ENCODE measurements at regions not wholly inside any gene's neighbourhood (a gene's known extent, or its start where the extent isn't known, plus 50 kb on each side); places are given as distances from the start of the nearest gene placed in this dataset.

GRCh38 chr14:82075566-82075965 is 541.9 kb upstream of the SEL1L start:
- TF ChIP-seq CTCF (conservative IDR thresholded peaks at IDR 0.05 in 1 of 2, IDR thresholded peaks at IDR 0.05 in 1 of 2; ENCODE audit: extremely low read depth in 1 of 2, insufficient read depth in 1 of 2, low read depth in 1 of 2, low read length in 2 of 2), result no peak
- no peak for TF ChIP-seq EZH2 (IDR thresholded peaks at IDR 0.05; ENCODE audit: borderline replicate concordance, low read length)

Measured in mammary epithelial cell (primary cell).